Prostate gland (tissue), 2 donors: ENCODE measurements at regions not wholly inside any gene's neighbourhood (a gene's known extent, or its start where the extent isn't known, plus 50 kb on each side); places are given as distances from the start of the nearest gene placed in this dataset.

ENCODE experiments used
- CTCF ChIP-seq, 4 experiments: fragments of 200-600 bp in 2 of 4; fragments of 450-650 bp in 2 of 4; sonication (generic) in 2 of 4; IDR thresholded peaks; 1 replicate in 3 of 4; 2 replicates in 1 of 4; pipeline ENCODE4 v1.5.1; 2016 to 2019; ENCODE audit warnings: antibody characterized with exemption in 4 of 4, mild to moderate bottlenecking in 2 of 4, moderate library complexity in 2 of 4
- POLR2A ChIP-seq: fragments of 450-650 bp; IDR thresholded peaks from one replicate; pipeline ENCODE4 v1.6.1; 2016; ENCODE audit warnings: antibody characterized with exemption, mild to moderate bottlenecking
- POLR2AphosphoS5 ChIP-seq: sonication (generic); formaldehyde crosslinking; IDR thresholded peaks from one replicate; pipeline ENCODE4 v1.6.1; 2017; ENCODE audit warnings: antibody characterized with exemption

DNA sequence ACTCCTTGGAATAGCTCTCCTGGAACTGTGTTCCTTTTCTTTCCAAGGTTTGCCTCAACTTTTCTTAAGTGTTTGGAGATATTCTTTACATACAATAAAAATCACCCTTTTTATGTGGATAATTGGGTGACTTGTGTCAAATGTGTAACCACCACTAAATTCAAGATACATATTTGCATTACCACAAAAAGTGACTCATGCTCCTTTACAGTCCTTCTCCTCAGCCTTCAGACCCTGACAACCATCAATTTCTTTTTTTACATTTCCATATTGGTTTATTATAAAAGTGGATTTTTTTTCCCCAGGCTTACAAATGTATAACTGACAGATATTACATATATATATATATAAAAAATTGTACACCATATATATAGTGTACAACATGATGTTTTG lies 372.0 kb upstream of the KCNN2 start:
- TF ChIP-seq POLR2A: no peak
- TF ChIP-seq CTCF (IDR thresholded peaks at IDR 0.05): no peak
- TF ChIP-seq POLR2AphosphoS5: no peak
